GM06990 (cell line): ENCODE measurements at regions not wholly inside any gene's neighbourhood (a gene's known extent, or its start where the extent isn't known, plus 50 kb on each side); places are given as distances from the start of the nearest gene placed in this dataset.
"Not testable (repeated sequence)": the region's sequence is repeated elsewhere in the genome, so short reads cannot be mapped to it uniquely, and the experiment has no call there.

Experiments
- DNase-seq: peaks from one replicate; pipeline ENCODE4 v3.0.0-alpha.2; 2011; ENCODE audit not compliant: insufficient read length; ENCODE audit errors: extremely low read depth
- H3K27me3 ChIP-seq: replicated peaks from 2 replicates; pipeline ENCODE4 v1.6.0; 2011; ENCODE audit warnings: low read length; ENCODE audit not compliant: control insufficient read depth, insufficient read depth
- H3K36me3 ChIP-seq: 2 replicates; pipeline ENCODE4 v1.5.1; 2011; ENCODE audit warnings: low read length; ENCODE audit not compliant: control insufficient read depth, insufficient read depth
- H3K4me3 ChIP-seq: replicated peaks from 2 replicates; pipeline ENCODE4 v1.5.1; 2011; ENCODE audit warnings: low read depth, mild to moderate bottlenecking, control low read depth, low read length
- CTCF ChIP-seq: IDR thresholded peaks from 2 replicates; pipeline ENCODE4 v1.5.1; 2011; ENCODE audit warnings: low read length, control low read depth, mild to moderate bottlenecking, inconsistent platforms; ENCODE audit not compliant: insufficient read depth, poor library complexity, severe bottlenecking

DNA sequence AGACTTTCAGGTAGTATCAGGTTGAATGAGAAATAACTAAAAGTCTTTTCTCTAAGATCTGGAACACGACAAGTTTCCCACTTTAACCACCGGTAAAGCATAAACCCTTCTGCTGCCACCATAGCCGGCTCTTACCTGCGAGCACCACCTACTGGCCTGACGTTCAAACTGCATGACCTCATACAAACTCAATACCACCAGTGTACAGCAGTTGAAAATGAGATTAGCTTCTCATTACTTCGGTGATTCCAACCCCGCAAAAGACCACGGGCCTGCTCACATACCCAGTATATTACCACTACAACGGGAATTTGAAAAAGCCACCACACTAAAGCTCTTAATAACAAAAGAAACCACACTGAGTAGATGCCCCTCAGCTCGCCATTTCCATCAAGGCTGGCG lies 1238.6 kb downstream of the TMEM121 start:
- H3K27me3 ChIP-seq, result not testable (repeated sequence)

DNA sequence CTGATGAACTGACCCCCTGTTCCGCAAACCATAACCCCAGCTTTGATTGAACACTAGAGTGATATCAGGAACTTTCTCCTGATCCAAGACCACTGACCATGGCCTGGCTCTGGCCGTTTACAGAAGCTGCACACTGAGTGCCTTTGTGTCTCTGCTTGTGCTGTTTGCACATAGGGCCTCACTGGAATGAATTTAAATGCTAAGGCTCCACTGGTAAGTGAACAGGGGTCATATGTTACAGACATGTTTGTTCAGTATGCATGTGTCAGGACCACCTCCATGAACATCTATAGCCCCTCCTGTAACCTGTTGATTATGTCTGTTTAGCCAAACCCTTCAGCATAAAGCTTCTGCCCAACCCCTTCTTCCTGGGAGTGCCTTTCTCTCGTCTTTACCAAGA lies 1239.8 kb downstream of the TMEM121 start:
- H3K36me3 ChIP-seq, result no peaks in the 10 kb centered on the region
- no peak for DNase-seq
- no peaks in the 10 kb centered on the region for H3K27me3 ChIP-seq
- no peak overlapping the region for H3K4me3 ChIP-seq
- TF ChIP-seq CTCF, result no peak

More for the DNA sequence above, 1238.6 kb downstream of the TMEM121 start:
- not testable (repeated sequence) for H3K36me3 ChIP-seq, H3K4me3 ChIP-seq, DNase-seq
- peak; percentile 47 for TF ChIP-seq CTCF

DNA sequence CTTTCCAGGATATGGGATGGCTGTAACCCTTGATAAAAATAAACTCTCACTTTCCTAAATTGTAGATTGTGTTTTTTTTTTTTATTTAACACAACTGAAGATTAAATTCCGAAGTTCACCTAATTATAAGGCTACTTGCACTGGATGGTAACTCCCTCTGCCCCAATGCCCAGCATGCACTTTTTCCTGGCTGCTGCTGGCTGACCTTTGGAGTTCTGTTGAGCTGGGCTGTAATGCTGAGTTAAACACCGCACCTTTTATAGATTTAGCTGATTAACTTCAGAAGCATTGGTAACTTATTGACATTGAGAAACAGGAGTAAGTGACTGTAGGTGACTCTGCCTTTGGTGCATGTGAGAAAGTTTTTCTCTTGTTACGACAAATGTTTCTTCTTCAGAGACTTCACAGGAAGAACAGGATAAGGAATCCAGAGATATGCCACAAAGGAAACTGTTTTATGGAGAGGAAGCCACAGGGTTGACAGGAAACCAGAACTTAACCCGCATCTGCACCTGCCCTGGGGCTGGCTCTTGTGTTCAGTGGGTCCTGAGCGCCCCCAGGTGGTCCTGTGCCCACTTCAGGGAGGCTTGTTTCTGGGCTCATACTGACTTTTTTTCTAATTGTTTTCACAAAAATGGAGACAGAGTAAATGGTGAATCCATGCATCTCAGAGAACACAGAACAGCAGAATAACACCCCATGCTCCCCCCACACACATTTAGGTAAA lies 1240.3 kb downstream of the TMEM121 start:
- not testable (repeated sequence) for H3K4me3 ChIP-seq, H3K36me3 ChIP-seq
- TF ChIP-seq CTCF, result peak; percentile 50

DNA sequence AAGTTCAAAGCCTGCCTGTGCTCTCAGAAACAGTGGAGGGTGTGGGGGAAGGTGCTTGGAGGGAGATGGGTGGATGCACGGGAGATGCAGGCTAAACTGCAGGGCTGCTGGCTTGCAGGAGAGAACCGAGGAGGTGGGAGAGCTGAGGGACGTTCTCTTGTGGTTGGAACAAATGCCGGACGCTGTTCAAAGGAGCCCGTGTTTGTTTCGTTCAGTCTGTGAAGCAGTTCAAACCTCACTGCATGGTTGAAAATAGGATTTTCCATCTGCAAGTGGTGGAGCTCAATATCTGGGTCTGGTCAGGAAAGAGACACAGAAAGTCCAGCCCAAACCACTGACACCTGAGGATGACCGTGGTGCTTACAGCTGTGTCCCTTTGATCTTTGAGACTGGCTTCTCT lies 1241.8 kb downstream of the TMEM121 start:
- not testable (repeated sequence) for H3K36me3 ChIP-seq, H3K4me3 ChIP-seq, H3K27me3 ChIP-seq, DNase-seq

More for the DNA sequence above, 1240.3 kb downstream of the TMEM121 start:
- not testable (repeated sequence) for H3K27me3 ChIP-seq
- peak; percentile 50 for DNase-seq

DNA sequence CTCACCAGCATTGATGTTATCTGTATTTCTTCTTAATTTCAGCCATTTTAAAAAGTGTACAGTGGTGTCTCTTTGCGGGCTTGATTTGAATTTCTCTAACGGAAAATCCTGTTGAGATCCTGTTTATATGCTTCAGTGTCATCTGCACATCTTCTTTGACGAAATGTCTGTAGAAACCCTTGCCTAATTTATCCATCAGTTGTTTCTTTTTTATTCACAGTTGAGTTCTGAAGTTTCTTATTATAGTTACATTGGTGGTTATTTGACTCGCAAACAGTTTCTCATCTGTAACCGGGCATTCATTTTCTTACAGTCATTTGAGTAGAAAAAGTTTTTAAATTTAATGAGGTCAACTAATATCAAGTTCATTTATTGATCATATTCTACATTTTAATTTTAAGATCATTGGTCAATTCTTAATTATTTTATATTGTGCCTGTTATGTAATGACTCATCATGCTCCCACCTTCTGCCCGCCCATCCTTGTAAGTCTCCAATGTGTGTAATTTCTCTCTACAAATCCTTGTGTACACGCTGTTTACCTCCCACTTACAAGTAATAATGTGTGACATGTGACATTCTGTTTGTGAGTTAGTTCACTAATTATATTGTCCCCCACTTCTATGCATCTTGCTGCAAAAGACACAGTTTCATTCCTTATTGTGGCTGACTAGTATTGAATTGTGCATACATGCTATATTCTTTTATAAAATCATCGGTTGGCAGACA lies 1242.8 kb downstream of the TMEM121 start:
- H3K4me3 ChIP-seq, H3K27me3 ChIP-seq, DNase-seq, H3K36me3 ChIP-seq: not testable (repeated sequence)

GRCh38 chr14:106770158-106770672 lies 1243.8 kb downstream of the TMEM121 start:
- not testable (repeated sequence) for H3K27me3 ChIP-seq, H3K36me3 ChIP-seq, H3K4me3 ChIP-seq, DNase-seq

- not testable (repeated sequence) for H3K36me3 ChIP-seq, H3K4me3 ChIP-seq, H3K27me3 ChIP-seq
- TF ChIP-seq CTCF, result peak; percentile 72
- peak; percentile 57 for DNase-seq
These were observed 1248.6 kb downstream of the TMEM121 start for GRCh38 chr14:106774889-106775480.
